H7 (cell line): ENCODE measurements at regions not wholly inside any gene's neighbourhood (a gene's known extent, or its start where the extent isn't known, plus 50 kb on each side); places are given as distances from the start of the nearest gene placed in this dataset.

Experiments
- DNase-seq: peaks from one replicate; pipeline ENCODE4 v3.0.0; 2012
- H3K27me3 ChIP-seq: 2 replicates; pipeline ENCODE4 v1.6.0; 2011; ENCODE audit warnings: mild to moderate bottlenecking, low read length; ENCODE audit not compliant: control insufficient read depth, insufficient read depth
- H3K36me3 ChIP-seq: replicated peaks from 2 replicates; pipeline ENCODE4 v1.5.1; 2011; ENCODE audit warnings: low read length; ENCODE audit not compliant: control insufficient read depth, insufficient read depth
- H3K4me3 ChIP-seq: 2 replicates; pipeline ENCODE4 v1.5.1; 2011; ENCODE audit warnings: low read depth, mild to moderate bottlenecking, control low read depth, low read length, moderate library complexity; ENCODE audit not compliant: insufficient read depth

- no peak for DNase-seq
- no peaks in the 10 kb centered on the region for H3K27me3 ChIP-seq
- no peak overlapping the region for H3K4me3 ChIP-seq
- H3K36me3 ChIP-seq: no peaks in the 10 kb centered on the region
Measured at GRCh38 chr2:239579081-239579480, 178.3 kb upstream of the HDAC4 start.

GRCh38 chr2:239578381-239578780 lies 177.6 kb upstream of the HDAC4 start:
- no peak for DNase-seq
- no peaks in the 10 kb centered on the region for H3K36me3 ChIP-seq

GRCh38 chr2:239577935-239578334 lies 177.1 kb upstream of the HDAC4 start:
- no peak overlapping the region for H3K4me3 ChIP-seq
- DNase-seq: no peak
- no peaks in the 10 kb centered on the region for H3K27me3 ChIP-seq
- no peaks in the 10 kb centered on the region for H3K36me3 ChIP-seq

More at GRCh38 chr2:239578381-239578780, 177.6 kb upstream of the HDAC4 start:
- Histone ChIP-seq H3K27me3 (no peaks in the 10 kb centered on the region), H3K4me3 (no peak overlapping the region)

GRCh38 chr2:239576784-239577685 lies 176.2 kb upstream of the HDAC4 start:
- DNase-seq: no peak
- Histone ChIP-seq H3K36me3 (no peaks in the 10 kb centered on the region), H3K27me3 (no peaks in the 10 kb centered on the region), H3K4me3 (no peak overlapping the region)

- Histone ChIP-seq H3K27me3 (no peaks in the 10 kb centered on the region), H3K4me3 (no peak overlapping the region), H3K36me3 (no peaks in the 10 kb centered on the region)
- no peak for DNase-seq
Measured at GRCh38 chr2:239575931-239576445, 175.2 kb upstream of the HDAC4 start.

- no peaks in the 10 kb centered on the region for H3K36me3 ChIP-seq
- DNase-seq: no peak
Measured at GRCh38 chr2:239574434-239575156, 173.8 kb upstream of the HDAC4 start.

GRCh38 chr2:239574054-239574433 lies 173.2 kb upstream of the HDAC4 start:
- H3K27me3 ChIP-seq: no peaks in the 10 kb centered on the region
- H3K4me3 ChIP-seq: no peak overlapping the region
- H3K36me3 ChIP-seq: no peaks in the 10 kb centered on the region
- no peak for DNase-seq

More at GRCh38 chr2:239574434-239575156, 173.8 kb upstream of the HDAC4 start:
- Histone ChIP-seq H3K27me3 (no peaks in the 10 kb centered on the region), H3K4me3 (no peak overlapping the region)

- Histone ChIP-seq H3K27me3 (no peaks in the 10 kb centered on the region), H3K4me3 (no peak overlapping the region), H3K36me3 (no peaks in the 10 kb centered on the region)
- no peak for DNase-seq
Measured at GRCh38 chr2:239570971-239571520, 170.2 kb upstream of the HDAC4 start.

- Histone ChIP-seq H3K36me3 (no peaks in the 10 kb centered on the region), H3K4me3 (no peak overlapping the region), H3K27me3 (no peaks in the 10 kb centered on the region)
- no peak for DNase-seq
Measured at GRCh38 chr2:239570216-239570925, 169.6 kb upstream of the HDAC4 start.

GRCh38 chr2:239569401-239570090 lies 168.7 kb upstream of the HDAC4 start:
- Histone ChIP-seq H3K36me3 (no peaks in the 10 kb centered on the region), H3K27me3 (no peaks in the 10 kb centered on the region), H3K4me3 (no peak overlapping the region)
- DNase-seq: no peak

GRCh38 chr2:239568601-239569000 lies 167.8 kb upstream of the HDAC4 start:
- H3K4me3 ChIP-seq: no peak overlapping the region
- no peaks in the 10 kb centered on the region for H3K36me3 ChIP-seq
- H3K27me3 ChIP-seq: no peaks in the 10 kb centered on the region
- no peak for DNase-seq

GRCh38 chr2:239567786-239568185 lies 167.0 kb upstream of the HDAC4 start:
- Histone ChIP-seq H3K27me3 (no peaks in the 10 kb centered on the region), H3K4me3 (no peak overlapping the region), H3K36me3 (no peaks in the 10 kb centered on the region)
- DNase-seq: no peak

- no peak for DNase-seq
- Histone ChIP-seq H3K27me3 (no peaks in the 10 kb centered on the region), H3K4me3 (no peak overlapping the region), H3K36me3 (no peaks in the 10 kb centered on the region)
Measured at GRCh38 chr2:239566995-239567568, 166.3 kb upstream of the HDAC4 start.
